ENCODE measurements at regions not wholly inside any gene's neighbourhood (a gene's known extent, or its start where the extent isn't known, plus 50 kb on each side); places are given as distances from the start of the nearest gene placed in this dataset.

- TF ChIP-seq POLR2AphosphoS5 (IDR thresholded peaks at IDR 0.05) (no peak), CTCF (IDR thresholded peaks at IDR 0.05) (no peak), POLR2A (IDR thresholded peaks at IDR 0.05) (no peak)
Measured at GRCh38 chr7:131094685-131095084, 233.0 kb upstream of the MKLN1 start.

Measured in sigmoid colon (tissue), 4 donors.